GM18508 (cell line): ENCODE measurements at regions not wholly inside any gene's neighbourhood (a gene's known extent, or its start where the extent isn't known, plus 50 kb on each side); places are given as distances from the start of the nearest gene placed in this dataset.

Experiments used
- ATAC-seq: cut with Tn5 transposase; IDR thresholded peaks from one replicate; pipeline ENCODE4 v1.9.1; 2021; ENCODE audit warnings: moderate number of reproducible peaks; ENCODE audit not compliant: insufficient read depth, unreplicated experiment

DNA sequence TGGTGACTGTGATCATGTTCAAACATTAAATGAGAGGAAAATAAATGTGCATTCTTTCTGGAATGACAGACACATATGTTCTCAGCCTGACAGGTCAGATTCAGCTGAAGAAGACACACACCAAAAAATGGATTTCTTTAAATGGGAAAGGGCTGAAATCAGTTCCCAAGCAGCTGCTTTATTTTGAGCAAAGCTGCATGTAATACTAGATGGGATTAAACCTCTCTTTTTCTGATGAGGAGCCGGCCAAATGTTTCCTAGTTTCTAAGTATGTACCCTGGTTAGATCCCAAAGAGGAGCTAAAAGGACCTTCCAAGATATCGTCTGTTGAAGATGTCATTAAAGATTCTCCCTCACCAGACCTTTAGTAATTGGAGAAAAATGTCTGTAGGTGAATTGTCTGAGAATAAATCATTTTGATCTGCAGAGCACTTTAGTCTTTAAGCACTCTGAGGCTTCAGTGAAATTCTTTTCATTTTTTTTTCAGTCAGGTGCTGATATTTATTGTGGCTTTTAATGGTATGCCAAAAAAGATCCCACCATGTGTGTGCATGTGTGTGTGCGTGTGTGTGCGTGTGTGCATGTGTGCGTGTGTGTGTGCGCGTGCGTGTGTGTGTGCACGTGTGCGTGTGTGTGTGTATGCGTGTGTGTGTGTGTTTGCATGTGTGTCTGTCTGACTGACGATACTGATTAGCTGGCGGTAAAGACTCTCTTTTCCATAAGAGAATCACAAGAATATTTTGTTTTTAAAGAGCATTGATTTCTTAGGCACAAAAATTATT is 175.8 kb downstream of the IRS1 start:
- ATAC-seq, result no peak

DNA sequence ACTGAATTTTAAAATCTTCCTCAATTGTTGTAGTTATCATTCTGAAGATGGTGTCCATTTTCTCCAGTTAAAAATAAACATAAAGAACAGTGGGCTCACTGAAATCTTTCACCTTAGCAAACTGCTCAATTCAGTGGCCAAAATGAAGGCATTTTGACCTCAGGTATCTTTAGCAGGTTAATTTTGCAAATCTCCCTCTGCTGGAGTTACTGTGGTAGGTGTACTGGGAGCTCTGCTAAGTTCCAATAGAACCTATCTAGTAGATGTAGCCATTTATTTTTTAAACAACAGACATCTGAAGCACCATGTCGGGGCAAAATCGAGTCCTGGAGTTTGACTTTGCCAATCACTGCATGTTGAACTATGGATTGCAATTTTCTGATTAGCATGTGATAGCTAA is 177.1 kb downstream of the IRS1 start:
- no peak for ATAC-seq

DNA sequence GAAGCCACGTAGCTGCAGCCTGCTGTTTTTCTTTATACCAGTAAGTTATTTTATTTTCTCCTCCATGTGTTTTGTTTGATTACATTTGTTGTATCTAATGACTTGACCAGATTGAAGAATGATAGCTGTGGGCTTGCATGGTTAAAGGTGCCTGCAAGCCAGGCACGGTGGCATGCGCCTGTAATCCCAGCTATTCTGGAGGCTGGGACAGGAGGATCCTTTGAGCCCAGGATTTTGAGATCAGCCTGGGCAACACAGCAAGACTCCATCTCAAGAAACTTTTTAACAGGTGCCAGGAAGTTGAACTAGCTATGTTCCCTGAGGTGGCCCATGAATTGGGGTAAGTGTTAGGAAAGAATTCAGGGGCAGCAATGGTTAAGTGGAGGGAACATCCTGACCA is 179.4 kb downstream of the IRS1 start:
- ATAC-seq, result no peak

DNA sequence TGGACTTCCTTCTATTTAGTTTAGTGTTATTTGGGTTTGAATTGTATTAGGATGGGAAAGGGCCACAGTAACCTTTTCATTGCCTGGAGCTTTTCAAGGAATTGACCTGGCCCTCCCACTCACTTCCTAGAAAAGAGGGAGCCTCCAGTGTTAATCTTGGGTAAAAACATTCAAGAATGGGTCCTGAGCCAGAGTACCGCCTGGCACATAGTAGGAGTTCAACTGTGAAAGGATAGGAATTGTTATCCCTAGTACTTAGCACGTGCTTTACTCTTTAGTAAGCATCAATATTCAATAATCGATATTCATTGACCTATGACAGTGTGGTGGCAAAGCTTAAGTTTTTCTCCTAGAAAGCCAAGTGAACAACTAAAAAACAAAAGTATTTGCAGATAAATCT is 179.9 kb downstream of the IRS1 start:
- no peak for ATAC-seq

GRCh38 chr2:226618875-226619605 is 180.6 kb downstream of the IRS1 start:
- ATAC-seq, result no peak

DNA sequence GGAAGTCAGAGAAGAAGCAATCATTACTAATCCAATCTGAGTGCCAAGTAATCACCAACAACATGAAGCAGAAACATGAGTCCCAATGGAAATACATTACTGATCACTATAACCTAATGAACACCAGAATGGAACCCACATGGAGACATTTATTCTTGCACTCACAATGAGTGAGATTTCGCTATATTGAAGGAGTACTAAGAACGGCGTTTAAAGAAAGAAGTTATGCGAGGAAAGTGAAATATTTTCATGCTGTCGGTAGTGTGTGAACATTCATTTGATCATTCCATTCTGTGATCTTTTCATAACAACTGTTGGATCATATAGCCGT is 181.1 kb downstream of the IRS1 start:
- ATAC-seq, result no peak

DNA sequence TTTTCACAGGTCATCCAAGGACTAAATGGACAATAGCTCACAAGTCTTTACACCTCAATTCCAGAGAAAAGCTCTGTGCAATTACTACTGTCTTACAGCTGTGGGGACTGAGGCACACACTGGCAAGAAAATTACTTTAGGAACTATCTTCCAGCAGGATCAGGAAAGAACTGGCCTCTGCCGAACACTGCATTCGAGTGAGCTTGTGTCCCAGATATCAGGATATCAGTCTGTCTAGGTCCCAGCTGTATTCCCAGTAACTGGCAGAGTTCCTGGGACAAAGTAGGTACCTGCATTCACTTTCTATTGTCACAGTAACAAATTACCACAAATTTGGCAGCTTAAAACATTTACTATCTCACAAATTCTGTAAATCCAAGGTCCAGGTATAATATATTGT is 183.7 kb downstream of the IRS1 start:
- no peak for ATAC-seq

GRCh38 chr2:226611944-226612318 is 187.7 kb downstream of the IRS1 start:
- no peak for ATAC-seq

DNA sequence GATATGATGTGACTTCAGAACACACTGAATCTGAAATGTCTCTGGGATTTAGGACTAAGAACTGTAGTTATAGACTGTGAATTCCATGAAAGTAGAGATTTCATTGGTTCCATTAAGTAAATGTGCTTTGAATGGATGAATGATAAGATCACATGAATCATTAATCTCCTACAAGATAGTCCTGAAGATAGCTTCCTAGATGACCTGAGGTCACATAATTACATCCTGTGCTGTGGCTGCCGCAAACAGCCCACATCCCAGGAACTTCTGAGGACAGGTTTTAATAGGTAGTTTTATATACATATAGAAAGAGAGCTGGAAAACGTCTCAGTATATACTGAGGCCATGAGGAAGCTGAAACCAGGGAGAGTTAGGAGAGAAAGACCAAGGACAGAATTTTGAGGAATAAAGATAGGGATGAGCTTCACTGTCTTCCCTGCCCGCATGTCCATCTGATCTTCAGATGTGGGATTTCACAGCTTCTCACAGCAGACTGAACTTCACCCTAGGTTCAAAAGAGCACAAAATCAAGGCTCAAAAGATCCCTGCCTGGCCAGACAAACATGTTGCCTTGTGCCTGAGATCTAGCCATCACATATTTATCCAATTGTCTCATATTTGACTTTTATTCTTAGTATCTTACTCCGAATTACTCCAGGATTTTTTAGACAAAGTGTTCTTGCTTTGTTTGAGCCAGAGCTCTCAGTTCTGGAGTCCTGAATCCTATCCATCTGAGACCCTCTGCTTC is 188.2 kb downstream of the IRS1 start:
- no peak for ATAC-seq

DNA sequence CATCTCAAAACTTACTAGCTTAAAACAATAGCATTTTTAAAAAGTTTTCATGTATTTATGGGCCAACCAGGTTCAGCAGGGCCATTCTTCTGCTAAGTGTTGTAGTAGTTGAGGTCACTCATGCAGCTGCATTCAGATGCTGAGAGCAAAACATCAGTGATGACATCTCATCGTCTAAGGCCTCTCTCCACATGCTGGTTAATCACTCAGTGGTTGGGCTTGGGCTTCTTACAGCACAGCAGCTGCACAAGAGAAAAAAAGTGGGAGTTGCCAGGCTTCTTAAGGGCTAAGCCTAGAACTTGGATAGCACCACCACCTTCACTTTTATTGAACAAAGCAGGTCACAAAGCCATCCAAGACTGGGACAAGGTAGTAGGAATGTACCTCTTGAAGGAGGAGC is 190.3 kb downstream of the IRS1 start:
- ATAC-seq, result no peak

- ATAC-seq, result no peak
Observed at GRCh38 chr2:226608451-226608850, 191.2 kb downstream of the IRS1 start.

DNA sequence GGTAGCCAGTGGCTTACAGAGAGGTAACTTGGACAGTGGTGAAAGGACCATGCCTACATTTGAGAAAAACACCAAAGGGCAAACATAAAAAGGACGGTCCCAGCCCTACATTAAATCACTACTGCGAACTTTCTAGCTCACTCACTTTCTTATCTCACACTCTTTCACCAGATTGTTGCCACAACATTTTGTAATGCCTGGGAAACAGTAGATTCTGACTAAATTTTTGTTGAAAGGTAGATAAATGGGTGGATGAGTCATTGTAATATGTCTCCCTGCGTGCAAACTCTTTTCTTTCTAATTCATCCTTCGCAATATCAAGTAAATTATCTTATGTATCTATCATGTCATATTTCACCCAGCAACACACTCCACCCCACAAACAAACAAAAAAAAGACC is 192.2 kb downstream of the IRS1 start:
- no peak for ATAC-seq

DNA sequence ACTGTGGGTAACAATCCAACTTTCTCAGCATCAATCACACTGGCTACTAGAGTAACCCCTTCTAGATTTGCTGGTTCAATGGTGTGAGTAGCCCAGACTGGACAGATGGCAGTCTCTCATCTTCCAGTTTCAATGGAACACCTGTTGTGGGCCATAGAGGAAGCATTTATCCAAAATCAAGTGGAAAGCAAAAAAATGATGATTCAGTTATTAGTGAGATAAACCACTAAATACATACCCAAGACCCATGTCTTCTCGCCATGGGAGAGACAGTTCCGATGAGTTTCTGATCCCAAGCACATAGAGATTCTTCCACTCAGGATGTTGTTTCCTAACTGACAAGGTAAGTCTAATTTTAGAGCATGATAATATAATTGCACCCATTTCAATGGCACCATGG is 194.0 kb downstream of the IRS1 start:
- ATAC-seq, result no peak

DNA sequence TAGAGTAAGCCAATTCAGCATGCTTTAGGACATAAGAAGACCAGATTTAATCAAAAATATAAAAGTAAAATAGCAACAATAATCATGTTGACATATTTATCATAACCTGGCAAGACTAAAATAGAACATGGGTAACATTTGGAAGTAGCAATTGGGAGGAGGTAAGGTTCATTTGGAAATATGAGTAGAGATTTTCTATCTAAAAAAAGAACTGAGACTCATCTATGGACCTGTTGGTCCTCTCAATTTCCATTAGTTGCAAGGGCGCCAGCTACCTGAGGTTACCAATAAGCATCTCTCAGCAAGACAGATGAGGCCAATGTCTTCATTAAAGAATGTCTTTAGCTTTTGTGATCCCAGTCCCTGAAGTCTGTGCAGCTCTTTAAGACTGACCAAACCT is 196.0 kb downstream of the IRS1 start:
- no peak for ATAC-seq

- ATAC-seq, result no peak
Observed at GRCh38 chr2:226601881-226602662, 197.5 kb downstream of the IRS1 start.

- ATAC-seq, result no peak
Observed at GRCh38 chr2:226600802-226601201, 198.8 kb downstream of the IRS1 start.

- ATAC-seq, result no peak
Observed at GRCh38 chr2:226600184-226600583, 199.4 kb downstream of the IRS1 start.

- ATAC-seq, result no peak
Observed at GRCh38 chr2:226589043-226589442, 210.6 kb downstream of the IRS1 start.

GRCh38 chr2:226585130-226585561 is 214.5 kb downstream of the IRS1 start:
- no peak for ATAC-seq

- no peak for ATAC-seq
Observed at GRCh38 chr2:226584518-226585055, 215.0 kb downstream of the IRS1 start.
